ENCODE measurements at regions not wholly inside any gene's neighbourhood (a gene's known extent, or its start where the extent isn't known, plus 50 kb on each side); places are given as distances from the start of the nearest gene placed in this dataset.
A peak's percentile ranks its signal among the peaks of the same experiment; 100 is the strongest.
"Not testable (repeated sequence)": the region's sequence is repeated elsewhere in the genome, so short reads cannot be mapped to it uniquely, and the experiment has no call there.

GRCh38 chr1:243959998-243960397 is 91.1 kb upstream of the ZBTB18 start:
- intact Hi-C loops (cut with DNase I): no loop called here
- H3K27ac ChIP-seq: no peak overlapping the region
- no peaks in the 10 kb centered on the region for H3K9me3 ChIP-seq
- H3K36me3 ChIP-seq: no peaks in the 10 kb centered on the region
- no peaks in the 10 kb centered on the region for H3K27me3 ChIP-seq
- no peaks in the 10 kb centered on the region for H3K4me1 ChIP-seq
- TF ChIP-seq POLR2A (IDR thresholded peaks at IDR 0.05): no peak
- no peak for TF ChIP-seq CTCF (IDR thresholded peaks at IDR 0.05)
- no peak overlapping the region for H3K4me3 ChIP-seq (replicated peaks in 1 of 3)
- 76% methylated on average over 2 of the region's 2 CpGs for WGBS, 2 donors
- DNase-seq: no peak

GRCh38 chr1:243957141-243957540 is 93.9 kb upstream of the ZBTB18 start:
- Histone ChIP-seq H3K36me3 (no peaks in the 10 kb centered on the region), H3K9me3 (no peaks in the 10 kb centered on the region), H3K4me1 (no peaks in the 10 kb centered on the region), H3K27ac (no peak overlapping the region), H3K4me3 (replicated peaks in 1 of 3) (no peak overlapping the region), H3K27me3 (no peaks in the 10 kb centered on the region)
- intact Hi-C loops (cut with DNase I): no loop called here
- TF ChIP-seq CTCF (IDR thresholded peaks at IDR 0.05): no peak
- TF ChIP-seq POLR2A (IDR thresholded peaks at IDR 0.05): no peak
- no peak for DNase-seq

- intact Hi-C loops (cut with DNase I): no loop called here
- TF ChIP-seq POLR2A (IDR thresholded peaks at IDR 0.05) (no peak), CTCF (IDR thresholded peaks at IDR 0.05) (no peak)
- no peaks in the 10 kb centered on the region for H3K36me3 ChIP-seq
- WGBS, 2 donors: 66 to 74% methylated on average over 3 of the region's 3 CpGs
- DNase-seq: no peak
- H3K9me3 ChIP-seq: no peaks in the 10 kb centered on the region
- no peaks in the 10 kb centered on the region for H3K4me1 ChIP-seq
- no peak overlapping the region for H3K27ac ChIP-seq
- no peak overlapping the region for H3K4me3 ChIP-seq (replicated peaks in 1 of 3)
- no peaks in the 10 kb centered on the region for H3K27me3 ChIP-seq
Measured at GRCh38 chr1:243956450-243956849, 94.6 kb upstream of the ZBTB18 start.

- H3K27ac ChIP-seq; intact Hi-C loops (cut with DNase I); H3K27me3 ChIP-seq; H3K36me3 ChIP-seq; H3K9me3 ChIP-seq; DNase-seq; H3K4me3 ChIP-seq (replicated peaks in 1 of 3); H3K4me1 ChIP-seq: not testable (repeated sequence)
- WGBS, 2 donors: 40 to 56% methylated on average over 11 of the region's 11 CpGs
Measured at GRCh38 chr1:243951207-243951606, 99.9 kb upstream of the ZBTB18 start.

- Histone ChIP-seq H3K4me3 (replicated peaks in 1 of 3) (no peak overlapping the region), H3K27me3 (no peaks in the 10 kb centered on the region), H3K4me1 (no peaks in the 10 kb centered on the region), H3K9me3 (no peaks in the 10 kb centered on the region), H3K27ac (no peak overlapping the region), H3K36me3 (no peaks in the 10 kb centered on the region)
- TF ChIP-seq POLR2A (IDR thresholded peaks at IDR 0.05) (no peak), CTCF (IDR thresholded peaks at IDR 0.05) (no peak)
- WGBS, 2 donors: 65 to 66% methylated on average over 3 of the region's 3 CpGs
- intact Hi-C loops (cut with DNase I): no loop called here
- no peak for DNase-seq
Measured at GRCh38 chr1:243950166-243950565, 100.1 kb upstream of the AKT3 start.

GRCh38 chr1:243946946-243947345 is 96.9 kb upstream of the AKT3 start:
- Histone ChIP-seq H3K27ac (no peak overlapping the region), H3K36me3 (no peaks in the 10 kb centered on the region), H3K4me1 (no peaks in the 10 kb centered on the region), H3K9me3 (no peaks in the 10 kb centered on the region), H3K27me3 (no peaks in the 10 kb centered on the region), H3K4me3 (replicated peaks in 1 of 3) (no peak overlapping the region)
- peak in 3 of 6 experiments; percentile 4 to 25 (median 17) for TF ChIP-seq CTCF (IDR thresholded peaks at IDR 0.05)
- TF ChIP-seq POLR2A (IDR thresholded peaks at IDR 0.05): no peak
- intact Hi-C loops (cut with DNase I): no loop called here
- no peak for DNase-seq
- WGBS, 2 donors: 47 to 68% methylated on average over 8 of the region's 8 CpGs
